Panc1 (cell line): ENCODE measurements at regions not wholly inside any gene's neighbourhood (a gene's known extent, or its start where the extent isn't known, plus 50 kb on each side); places are given as distances from the start of the nearest gene placed in this dataset.

Experiments
- CTCF ChIP-seq: fragments of 450-650 bp; IDR thresholded peaks from 2 replicates; pipeline ENCODE4 v1.5.1; 2017; ENCODE audit warnings: mild to moderate bottlenecking
- POLR2AphosphoS5 ChIP-seq: IDR thresholded peaks from 2 replicates; pipeline ENCODE4 v1.6.1; 2012; ENCODE audit warnings: mild to moderate bottlenecking, low read depth, low read length, moderate library complexity
- SIN3A ChIP-seq: IDR thresholded peaks from 2 replicates; pipeline ENCODE4 v1.6.1; 2012; ENCODE audit warnings: low read depth, mild to moderate bottlenecking, low read length, moderate library complexity, borderline replicate concordance; ENCODE audit not compliant: insufficient read depth
- TCF7L2 ChIP-seq: IDR thresholded peaks from 2 replicates; pipeline ENCODE4 v1.6.1; 2011; ENCODE audit warnings: mild to moderate bottlenecking, low read depth, low read length, inconsistent platforms
- TF ChIP-seq, protein P1 (sequence below), 2 experiments: IDR thresholded peaks; 2 replicates each; pipeline ENCODE4 v1.6.1; 2011 to 2012; ENCODE audit warnings: low read depth in 2 of 2, control low read depth in 1 of 2, low read length in 1 of 2, mild to moderate bottlenecking in 1 of 2, moderate library complexity in 1 of 2; ENCODE audit not compliant: insufficient read depth in 1 of 2

- no peak for TF ChIP-seq CTCF
- TF ChIP-seq POLR2AphosphoS5, result no peak
- TF ChIP-seq, protein P1, sequence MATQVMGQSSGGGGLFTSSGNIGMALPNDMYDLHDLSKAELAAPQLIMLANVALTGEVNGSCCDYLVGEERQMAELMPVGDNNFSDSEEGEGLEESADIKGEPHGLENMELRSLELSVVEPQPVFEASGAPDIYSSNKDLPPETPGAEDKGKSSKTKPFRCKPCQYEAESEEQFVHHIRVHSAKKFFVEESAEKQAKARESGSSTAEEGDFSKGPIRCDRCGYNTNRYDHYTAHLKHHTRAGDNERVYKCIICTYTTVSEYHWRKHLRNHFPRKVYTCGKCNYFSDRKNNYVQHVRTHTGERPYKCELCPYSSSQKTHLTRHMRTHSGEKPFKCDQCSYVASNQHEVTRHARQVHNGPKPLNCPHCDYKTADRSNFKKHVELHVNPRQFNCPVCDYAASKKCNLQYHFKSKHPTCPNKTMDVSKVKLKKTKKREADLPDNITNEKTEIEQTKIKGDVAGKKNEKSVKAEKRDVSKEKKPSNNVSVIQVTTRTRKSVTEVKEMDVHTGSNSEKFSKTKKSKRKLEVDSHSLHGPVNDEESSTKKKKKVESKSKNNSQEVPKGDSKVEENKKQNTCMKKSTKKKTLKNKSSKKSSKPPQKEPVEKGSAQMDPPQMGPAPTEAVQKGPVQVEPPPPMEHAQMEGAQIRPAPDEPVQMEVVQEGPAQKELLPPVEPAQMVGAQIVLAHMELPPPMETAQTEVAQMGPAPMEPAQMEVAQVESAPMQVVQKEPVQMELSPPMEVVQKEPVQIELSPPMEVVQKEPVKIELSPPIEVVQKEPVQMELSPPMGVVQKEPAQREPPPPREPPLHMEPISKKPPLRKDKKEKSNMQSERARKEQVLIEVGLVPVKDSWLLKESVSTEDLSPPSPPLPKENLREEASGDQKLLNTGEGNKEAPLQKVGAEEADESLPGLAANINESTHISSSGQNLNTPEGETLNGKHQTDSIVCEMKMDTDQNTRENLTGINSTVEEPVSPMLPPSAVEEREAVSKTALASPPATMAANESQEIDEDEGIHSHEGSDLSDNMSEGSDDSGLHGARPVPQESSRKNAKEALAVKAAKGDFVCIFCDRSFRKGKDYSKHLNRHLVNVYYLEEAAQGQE (IDR thresholded peaks at IDR 0.05; ENCODE audit: insufficient read depth in 1 of 2, low read depth in 2 of 2, low read length in 1 of 2), result no peak
- TF ChIP-seq TCF7L2, result no peak
- no peak for TF ChIP-seq SIN3A
These were observed 104.2 kb downstream of the SAMD9 start for GRCh38 chr7:93013446-93014061.
